T-helper 2 cell treated with Interferon-gamma antibody and Interleukin-4, amounts not matched to agents 5 μg/mL and 100 μg/mL, for 36 hours (primary cell): ENCODE measurements at regions not wholly inside any gene's neighbourhood (a gene's known extent, or its start where the extent isn't known, plus 50 kb on each side); places are given as distances from the start of the nearest gene placed in this dataset.

Source experiments
- DNase-seq: peaks from one replicate; pipeline ENCODE4 v3.0.0; 2021; ENCODE audit warnings: low spot score
- H3K27ac Mint-ChIP-seq: one replicate; pipeline ENCODE4 v1.8.0; 2021; ENCODE audit warnings: mild to moderate bottlenecking, mixed read lengths
- H3K27me3 Mint-ChIP-seq: one replicate; pipeline ENCODE4 v1.8.0; 2021; ENCODE audit warnings: low read depth, mixed read lengths
- H3K36me3 Mint-ChIP-seq: one replicate; pipeline ENCODE4 v1.8.0; 2021; ENCODE audit warnings: low read depth, mixed read lengths
- H3K4me1 Mint-ChIP-seq: one replicate; pipeline ENCODE4 v1.8.0; 2021; ENCODE audit warnings: low read depth, mixed read lengths
- H3K4me3 Mint-ChIP-seq: one replicate; pipeline ENCODE4 v1.8.0; 2022; ENCODE audit warnings: mild to moderate bottlenecking, moderate library complexity, mixed read lengths
- H3K9me3 Mint-ChIP-seq: one replicate; pipeline ENCODE4 v1.8.0; 2021; ENCODE audit warnings: mixed read lengths

GRCh38 chr21:25298512-25299491 is 308.5 kb downstream of the MRPL39 start:
- H3K27ac Mint-ChIP-seq, result no peak overlapping the region
- H3K9me3 Mint-ChIP-seq, result no peaks in the 10 kb centered on the region
- H3K36me3 Mint-ChIP-seq, result no peaks in the 10 kb centered on the region
- no peaks in the 10 kb centered on the region for H3K27me3 Mint-ChIP-seq
- no peak overlapping the region for H3K4me3 Mint-ChIP-seq
- no peaks in the 10 kb centered on the region for H3K4me1 Mint-ChIP-seq
- no peak for DNase-seq

- no peaks in the 10 kb centered on the region for H3K4me1 Mint-ChIP-seq
- DNase-seq, result no peak
- H3K27me3 Mint-ChIP-seq, result no peaks in the 10 kb centered on the region
- no peak overlapping the region for H3K4me3 Mint-ChIP-seq
- H3K9me3 Mint-ChIP-seq, result no peaks in the 10 kb centered on the region
- H3K27ac Mint-ChIP-seq, result no peak overlapping the region
- H3K36me3 Mint-ChIP-seq, result no peaks in the 10 kb centered on the region
These were observed 310.2 kb downstream of the MRPL39 start for GRCh38 chr21:25297117-25297516.

- Mint-ChIP-seq H3K4me3 (no peak overlapping the region), H3K4me1 (no peaks in the 10 kb centered on the region), H3K36me3 (no peaks in the 10 kb centered on the region), H3K27me3 (no peaks in the 10 kb centered on the region), H3K27ac (no peak overlapping the region), H3K9me3 (no peaks in the 10 kb centered on the region)
- no peak for DNase-seq
These were observed 311.0 kb downstream of the MRPL39 start for GRCh38 chr21:25296252-25296651.

GRCh38 chr21:25292396-25292795 is 314.9 kb downstream of the MRPL39 start:
- H3K36me3 Mint-ChIP-seq, result no peaks in the 10 kb centered on the region
- no peak overlapping the region for H3K27ac Mint-ChIP-seq
- H3K4me1 Mint-ChIP-seq, result no peaks in the 10 kb centered on the region
- DNase-seq, result no peak
- no peaks in the 10 kb centered on the region for H3K9me3 Mint-ChIP-seq
- no peak overlapping the region for H3K4me3 Mint-ChIP-seq
- H3K27me3 Mint-ChIP-seq, result no peaks in the 10 kb centered on the region

GRCh38 chr21:25283720-25284119 is 323.6 kb downstream of the MRPL39 start:
- DNase-seq, result no peak
- Mint-ChIP-seq H3K27me3 (peaks cover 2% of the 10 kb centered on the region), H3K4me3 (no peak overlapping the region), H3K27ac (no peak overlapping the region), H3K9me3 (no peaks in the 10 kb centered on the region), H3K4me1 (no peaks in the 10 kb centered on the region), H3K36me3 (no peaks in the 10 kb centered on the region)

- Mint-ChIP-seq H3K36me3 (no peaks in the 10 kb centered on the region), H3K9me3 (no peaks in the 10 kb centered on the region), H3K27ac (no peak overlapping the region), H3K4me3 (no peak overlapping the region), H3K27me3 (peaks cover 2% of the 10 kb centered on the region), H3K4me1 (no peaks in the 10 kb centered on the region)
- no peak for DNase-seq
These were observed 326.1 kb downstream of the MRPL39 start for GRCh38 chr21:25281134-25281533.

GRCh38 chr21:25280061-25280460 is 327.2 kb downstream of the MRPL39 start:
- DNase-seq, result no peak
- Mint-ChIP-seq H3K27me3 (peaks cover 2% of the 10 kb centered on the region), H3K4me1 (no peaks in the 10 kb centered on the region), H3K36me3 (no peaks in the 10 kb centered on the region), H3K9me3 (no peaks in the 10 kb centered on the region), H3K4me3 (no peak overlapping the region), H3K27ac (no peak overlapping the region)

- H3K4me3 Mint-ChIP-seq, result no peak overlapping the region
- H3K4me1 Mint-ChIP-seq, result no peaks in the 10 kb centered on the region
- H3K9me3 Mint-ChIP-seq, result no peaks in the 10 kb centered on the region
- H3K36me3 Mint-ChIP-seq, result no peaks in the 10 kb centered on the region
- H3K27me3 Mint-ChIP-seq, result no peaks in the 10 kb centered on the region
- no peak for DNase-seq
- H3K27ac Mint-ChIP-seq, result no peak overlapping the region
These were observed 333.3 kb downstream of the MRPL39 start for GRCh38 chr21:25273959-25274358.

- no peak for DNase-seq
These were observed 352.6 kb downstream of the MRPL39 start for GRCh38 chr21:25254491-25255174.

GRCh38 chr21:25246546-25246945 is 360.7 kb downstream of the MRPL39 start:
- no peaks in the 10 kb centered on the region for H3K27me3 Mint-ChIP-seq
- no peaks in the 10 kb centered on the region for H3K4me1 Mint-ChIP-seq
- H3K4me3 Mint-ChIP-seq, result no peak overlapping the region
- no peaks in the 10 kb centered on the region for H3K36me3 Mint-ChIP-seq
- H3K9me3 Mint-ChIP-seq, result no peaks in the 10 kb centered on the region
- H3K27ac Mint-ChIP-seq, result no peak overlapping the region
- DNase-seq, result no peak

More at GRCh38 chr21:25254491-25255174, 352.6 kb downstream of the MRPL39 start:
- H3K27me3 Mint-ChIP-seq, result no peaks in the 10 kb centered on the region
- no peaks in the 10 kb centered on the region for H3K36me3 Mint-ChIP-seq
- H3K4me3 Mint-ChIP-seq, result no peak overlapping the region
- H3K27ac Mint-ChIP-seq, result no peak overlapping the region
- H3K9me3 Mint-ChIP-seq, result no peaks in the 10 kb centered on the region
- no peaks in the 10 kb centered on the region for H3K4me1 Mint-ChIP-seq

GRCh38 chr21:25244735-25245134 is 362.5 kb downstream of the MRPL39 start:
- Mint-ChIP-seq H3K36me3 (no peaks in the 10 kb centered on the region), H3K4me1 (no peaks in the 10 kb centered on the region), H3K27ac (no peak overlapping the region), H3K27me3 (no peaks in the 10 kb centered on the region), H3K4me3 (no peak overlapping the region), H3K9me3 (no peaks in the 10 kb centered on the region)
- no peak for DNase-seq

- no peak overlapping the region for H3K27ac Mint-ChIP-seq
- DNase-seq, result no peak
- peaks cover 3% of the 10 kb centered on the region for H3K9me3 Mint-ChIP-seq
- H3K27me3 Mint-ChIP-seq, result no peaks in the 10 kb centered on the region
- no peaks in the 10 kb centered on the region for H3K4me1 Mint-ChIP-seq
- no peaks in the 10 kb centered on the region for H3K36me3 Mint-ChIP-seq
- no peak overlapping the region for H3K4me3 Mint-ChIP-seq
These were observed 363.5 kb downstream of the MRPL39 start for GRCh38 chr21:25243808-25244207.

- no peak for DNase-seq
- Mint-ChIP-seq H3K4me3 (no peak overlapping the region), H3K9me3 (peaks cover 13% of the 10 kb centered on the region), H3K36me3 (no peaks in the 10 kb centered on the region), H3K27ac (no peak overlapping the region), H3K27me3 (no peaks in the 10 kb centered on the region), H3K4me1 (no peaks in the 10 kb centered on the region)
These were observed 366.3 kb downstream of the MRPL39 start for GRCh38 chr21:25240974-25241373.
